Endothelial cell of umbilical vein (primary cell): ENCODE measurements at regions not wholly inside any gene's neighbourhood (a gene's known extent, or its start where the extent isn't known, plus 50 kb on each side); places are given as distances from the start of the nearest gene placed in this dataset.

Experiments
- BruUV-seq: library from RNA; stranded (reverse); fragments of 400-500 nt; replicated peaks from 2 replicates; lab custom pipeline; 2021; lab: Mats Ljungman, UMichigan
- CTCF ChIA-PET: fragments of 300-600, 350-600 bp; sonication (Branson Sonifier 250); formaldehyde crosslinking; loops from one replicate; lab custom pipeline; 2021; ENCODE audit warnings: antibody characterized with exemption, inconsistent platforms; lab: Charles Lee
- POLR2A ChIA-PET: fragments of 300-600, 350-600 bp; sonication (Branson Sonifier 250); formaldehyde crosslinking; loops from one replicate; lab custom pipeline; 2021; ENCODE audit warnings: antibody characterized with exemption, inconsistent platforms; lab: Charles Lee
- DNase-seq: peaks from one replicate; pipeline ENCODE4 v3.0.0-alpha.2; 2011; ENCODE audit warnings: low read depth, low spot score
- FAIRE-seq: peaks from 2 replicates; lab custom pipeline; 2011; peaks lifted over from hg19 to GRCh38; lab: Jason Lieb, UNC
- H2AFZ ChIP-seq: 2 replicates; pipeline ENCODE4 v1.6.0; 2012; ENCODE audit warnings: low read depth, low read length, control low read depth, inconsistent platforms
- H3K27ac ChIP-seq: 2 replicates; pipeline ENCODE4 v1.5.1; 2011; ENCODE audit warnings: low read depth, mild to moderate bottlenecking, control low read depth, low read length, moderate library complexity; ENCODE audit not compliant: insufficient read depth
- H3K27me3 ChIP-seq, 2 experiments: 2 replicates each; pipeline versions ENCODE4 v1.6.0 to v1.6.1; 2011; ENCODE audit warnings: low read length in 2 of 2, mixed read lengths in 1 of 2; ENCODE audit not compliant: control insufficient read depth in 2 of 2, insufficient read depth in 2 of 2
- H3K36me3 ChIP-seq, 2 experiments: 2 replicates in 1 of 2; 3 replicates in 1 of 2; pipeline ENCODE4 v1.5.1; 2011; ENCODE audit warnings: low read length in 2 of 2, mild to moderate bottlenecking in 1 of 2, moderate library complexity in 1 of 2; ENCODE audit not compliant: control insufficient read depth in 2 of 2, insufficient read depth in 2 of 2; ENCODE audit errors: extremely low read depth in 1 of 2
- H3K4me1 ChIP-seq: 3 replicates; pipeline ENCODE4 v1.5.1; 2011; ENCODE audit warnings: mild to moderate bottlenecking, low read length; ENCODE audit not compliant: control insufficient read depth, insufficient read depth; ENCODE audit errors: extremely low read depth
- H3K4me2 ChIP-seq: 2 replicates; pipeline ENCODE4 v1.6.1; 2011; ENCODE audit warnings: low read length, control low read depth, mixed read lengths; ENCODE audit not compliant: insufficient read depth
- H3K4me3 ChIP-seq, 3 experiments: fragments of 200-600 bp in 1 of 3; sonication (generic), shearing (Covaris generic) in 1 of 3; replicated peaks in 1 of 3; 2 replicates each; pipeline ENCODE4 v1.5.1; 2011 to 2016; ENCODE audit warnings: control low read depth in 3 of 3, low read length in 3 of 3, mild to moderate bottlenecking in 2 of 3, inconsistent platforms in 1 of 3, low read depth in 1 of 3, moderate library complexity in 1 of 3; ENCODE audit not compliant: insufficient read depth in 1 of 3
- H3K79me2 ChIP-seq: 2 replicates; pipeline ENCODE4 v1.6.0; 2012; ENCODE audit warnings: low read length, inconsistent platforms; ENCODE audit not compliant: control insufficient read depth, insufficient read depth
- H3K9ac ChIP-seq: replicated peaks from 2 replicates; pipeline ENCODE3; 2011; ENCODE audit warnings: low read length, control low read depth; ENCODE audit not compliant: insufficient read depth; ENCODE audit errors: extremely low read depth
- H3K9me1 ChIP-seq: replicated peaks from 3 replicates; pipeline ENCODE4 v1.6.0; 2011; ENCODE audit warnings: mild to moderate bottlenecking, low read length; ENCODE audit not compliant: control insufficient read depth, insufficient read depth; ENCODE audit errors: extremely low read depth
- H3K9me3 ChIP-seq: replicated peaks from 2 replicates; pipeline ENCODE4 v1.5.1; 2012; ENCODE audit warnings: low read length, inconsistent platforms; ENCODE audit not compliant: control insufficient read depth, insufficient read depth
- H4K20me1 ChIP-seq: replicated peaks from 2 replicates; pipeline ENCODE3; 2011; ENCODE audit warnings: mild to moderate bottlenecking, low read length; ENCODE audit not compliant: control insufficient read depth, insufficient read depth; ENCODE audit errors: extremely low read depth
- CTCF ChIP-seq, 2 donors: IDR thresholded peaks; 1 replicate in 1 of 2; 2 replicates in 1 of 2; pipeline ENCODE4 v1.5.1; 2011; ENCODE audit warnings: low read length in 2 of 2, mild to moderate bottlenecking in 2 of 2, moderate library complexity in 2 of 2, control low read depth in 1 of 2, inconsistent platforms in 1 of 2, low read depth in 1 of 2; ENCODE audit not compliant: insufficient read depth in 1 of 2; ENCODE audit errors: extremely low read depth in 1 of 2
- EZH2 ChIP-seq: IDR thresholded peaks from 2 replicates; pipeline ENCODE4 v1.6.1; 2012; ENCODE audit warnings: borderline replicate concordance, low read depth, mild to moderate bottlenecking, moderate library complexity, low read length, inconsistent platforms; ENCODE audit not compliant: severe bottlenecking
- FOS ChIP-seq: IDR thresholded peaks from 2 replicates; pipeline ENCODE4 v1.6.1; 2011; ENCODE audit warnings: mild to moderate bottlenecking, low read length, moderate library complexity, borderline replicate concordance; ENCODE audit not compliant: insufficient read depth
- GATA2 ChIP-seq: IDR thresholded peaks from 2 replicates; pipeline ENCODE4 v1.7.0; 2011; ENCODE audit warnings: low read depth, mild to moderate bottlenecking, moderate library complexity, mixed read lengths, low read length; ENCODE audit not compliant: insufficient read length, insufficient read depth
- JUN ChIP-seq: IDR thresholded peaks from 2 replicates; pipeline ENCODE4 v1.6.1; 2011; ENCODE audit warnings: borderline replicate concordance, low read depth; ENCODE audit not compliant: insufficient read length, insufficient read depth
- MAX ChIP-seq: IDR thresholded peaks from 2 replicates; pipeline ENCODE4 v1.6.1; 2011; ENCODE audit not compliant: insufficient read depth, insufficient read length
- MYC ChIP-seq: IDR thresholded peaks from one replicate; pipeline ENCODE4 v1.6.1; 2011; ENCODE audit warnings: mild to moderate bottlenecking, low read depth, low read length
- POLR2A ChIP-seq: IDR thresholded peaks from 2 replicates; pipeline ENCODE4 v1.6.1; 2012; ENCODE audit warnings: low read depth, mild to moderate bottlenecking, control low read depth, low read length
- POLR2AphosphoS5 ChIP-seq: IDR thresholded peaks from 2 replicates; pipeline ENCODE4 v1.6.1; 2012; ENCODE audit warnings: low read depth, mild to moderate bottlenecking, control low read depth, low read length, moderate library complexity; ENCODE audit not compliant: insufficient read depth
- dilution Hi-C: fragments of 300-500 bp; cut with MboI; formaldehyde crosslinking; loops from one replicate; pipeline ENCODE4 v1.15.0; 2019; ENCODE audit warnings: low sequenced_read_pairs; ENCODE audit not compliant: extremely low pct_ligation_motif_present
- intact Hi-C: fragments of 100-400 bp; cut with micrococcal nuclease; formaldehyde crosslinking; loops from one replicate; pipeline ENCODE4 v1.10.0; 2022

GRCh38 chr1:56322211-56322610 is 257.2 kb downstream of the PLPP3 start:
- Histone ChIP-seq H3K79me2 (no peaks in the 10 kb centered on the region), H4K20me1 (no peaks in the 10 kb centered on the region), H3K9ac (no peak overlapping the region), H3K4me3 (no peak overlapping the region), H3K9me3 (no peaks in the 10 kb centered on the region), H3K27me3 (no peaks in the 10 kb centered on the region), H3K27ac (no peak overlapping the region), H3K4me1 (peaks cover 4% of the 10 kb centered on the region), H3K36me3 (no peaks in the 10 kb centered on the region), H3K9me1 (no peaks in the 10 kb centered on the region), H3K4me2 (no peak overlapping the region), H2AFZ (no peak overlapping the region)
- ChIA-PET POLR2A (no interaction called here), CTCF (interaction anchor here (0.7 kb wide), 1 partner anchor 30 kb away, joined by 4 read pairs; no protein-coding TSS in a partner anchor)
- TF ChIP-seq EZH2 (no peak), POLR2A (no peak), MAX (no peak), FOS (no peak), POLR2AphosphoS5 (no peak), JUN (no peak), MYC (no peak), GATA2 (no peak), CTCF (IDR thresholded peaks at IDR 0.05; ENCODE audit: extremely low read depth in 1 of 2, insufficient read depth in 1 of 2, low read depth in 1 of 2, low read length in 2 of 2) (no peak)
- intact Hi-C loops: no loop called here
- dilution Hi-C loops: no loop called here
- DNase-seq (no peak), FAIRE-seq (no peak)
- BruUV-seq: no TSS peak
